NB4 (cell line): ENCODE measurements at regions not wholly inside any gene's neighbourhood (a gene's known extent, or its start where the extent isn't known, plus 50 kb on each side); places are given as distances from the start of the nearest gene placed in this dataset.
"Not testable (repeated sequence)": the region's sequence is repeated elsewhere in the genome, so short reads cannot be mapped to it uniquely, and the experiment has no call there.

Source experiments
- DNase-seq: peaks from one replicate; pipeline ENCODE4 v3.0.0; 2010; ENCODE audit warnings: low read depth
- H3K4me3 ChIP-seq: one replicate; pipeline ENCODE4 v1.5.1; 2011; ENCODE audit warnings: mild to moderate bottlenecking, low read depth, low read length, moderate library complexity
- CTCF ChIP-seq: IDR thresholded peaks from one replicate; pipeline ENCODE4 v1.5.1; 2012; ENCODE audit warnings: low read depth, low read length
- MAX ChIP-seq: IDR thresholded peaks from 2 replicates; pipeline ENCODE4 v1.6.1; 2011; ENCODE audit warnings: low read depth, low read length
- MYC ChIP-seq: IDR thresholded peaks from 2 replicates; pipeline ENCODE4 v1.6.1; 2011; ENCODE audit warnings: low read depth, low read length
- POLR2A ChIP-seq: IDR thresholded peaks from 2 replicates; pipeline ENCODE4 v1.6.1; 2011; ENCODE audit warnings: mild to moderate bottlenecking; ENCODE audit not compliant: insufficient read length; ENCODE audit errors: extremely low read depth

- not testable (repeated sequence) for H3K4me3 ChIP-seq
These were observed 1533.5 kb upstream of the TPTE start for GRCh38 chr21:8987896-8988295.

GRCh38 chr21:8988696-8989095, 1532.7 kb upstream of the TPTE start:
- H3K4me3 ChIP-seq = no peak overlapping the region
- no peak for TF ChIP-seq MAX
- no peak for TF ChIP-seq POLR2A
- TF ChIP-seq MYC = no peak
- TF ChIP-seq CTCF = no peak
- DNase-seq = no peak

More at GRCh38 chr21:8987896-8988295, 1533.5 kb upstream of the TPTE start:
- DNase-seq = not testable (repeated sequence)

- no peak overlapping the region for H3K4me3 ChIP-seq
- TF ChIP-seq MYC (no peak), CTCF (no peak), POLR2A (no peak)
These were observed 1532.1 kb upstream of the TPTE start for GRCh38 chr21:8989261-8989711.

GRCh38 chr21:8989721-8990325, 1531.6 kb upstream of the TPTE start:
- DNase-seq = no peak
- H3K4me3 ChIP-seq = no peak overlapping the region
- TF ChIP-seq MYC (no peak), CTCF (no peak), POLR2A (no peak), MAX (no peak)

More at GRCh38 chr21:8989261-8989711, 1532.1 kb upstream of the TPTE start:
- no peak for DNase-seq

- no peak for TF ChIP-seq MAX
- no peak for TF ChIP-seq MYC
- no peak for TF ChIP-seq CTCF
- TF ChIP-seq POLR2A = no peak
These were observed 1530.9 kb upstream of the TPTE start for GRCh38 chr21:8990326-8991087.

GRCh38 chr21:8991088-8991907, 1530.1 kb upstream of the TPTE start:
- DNase-seq = no peak
- no peak for TF ChIP-seq POLR2A
- TF ChIP-seq MYC = no peak
- TF ChIP-seq CTCF = no peak
- TF ChIP-seq MAX = no peak
- no peak overlapping the region for H3K4me3 ChIP-seq

More at GRCh38 chr21:8990326-8991087, 1530.9 kb upstream of the TPTE start:
- H3K4me3 ChIP-seq = no peak overlapping the region
- no peak for DNase-seq
